Stromal cell of bone marrow (primary cell): ENCODE measurements at regions not wholly inside any gene's neighbourhood (a gene's known extent, or its start where the extent isn't known, plus 50 kb on each side); places are given as distances from the start of the nearest gene placed in this dataset.

ENCODE experiments used
- DNase-seq: peaks from one replicate; pipeline ENCODE4 v3.0.0-alpha.2; 2012; ENCODE audit warnings: low read depth

- no peak for DNase-seq
These were observed 332.6 kb downstream of the NPHP4 start for GRCh38 chr1:5659606-5660005.

GRCh38 chr1:5658340-5659316 lies 333.6 kb downstream of the NPHP4 start:
- no peak for DNase-seq

DNA sequence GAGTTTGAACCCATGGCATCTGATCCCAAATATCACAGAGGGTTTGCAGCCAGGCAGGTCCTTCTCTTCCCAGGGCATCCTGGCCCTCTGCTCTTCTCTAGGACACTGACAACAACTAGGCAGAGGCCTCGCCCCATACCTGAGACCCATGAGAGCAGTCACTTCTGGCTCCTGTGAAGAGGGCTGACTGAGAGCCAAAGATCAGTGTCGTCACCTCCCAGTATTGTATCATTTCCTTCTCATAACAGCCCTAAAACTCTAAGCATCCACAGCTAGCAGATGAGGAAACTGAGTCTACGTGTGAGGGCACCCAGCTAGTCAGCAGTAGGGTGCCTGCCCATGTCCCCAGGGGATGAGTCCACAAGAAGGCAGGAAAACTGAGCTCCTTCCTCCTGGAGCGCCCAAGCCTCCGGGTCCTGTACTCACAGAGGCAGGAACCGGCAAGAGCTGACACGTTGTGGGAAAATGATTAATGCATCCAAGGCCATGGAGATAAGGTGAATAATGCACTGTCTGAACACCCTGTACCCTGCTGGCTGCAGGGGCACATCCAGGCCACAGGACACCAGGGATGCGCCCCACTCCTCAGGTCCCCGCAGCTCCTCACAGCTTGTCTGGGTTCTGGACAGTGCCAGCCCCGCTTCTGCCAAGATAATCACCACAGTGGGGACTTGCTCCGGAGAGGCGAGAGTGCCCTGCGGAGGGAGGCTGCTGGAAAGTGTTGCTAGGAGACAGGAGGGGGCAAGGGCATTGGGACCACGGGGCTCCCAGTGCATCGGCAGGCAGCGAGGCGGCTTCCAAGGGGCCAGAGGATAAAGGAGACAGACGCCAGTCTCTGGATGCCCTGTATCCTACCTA lies 340.0 kb downstream of the NPHP4 start:
- no peak for DNase-seq

DNA sequence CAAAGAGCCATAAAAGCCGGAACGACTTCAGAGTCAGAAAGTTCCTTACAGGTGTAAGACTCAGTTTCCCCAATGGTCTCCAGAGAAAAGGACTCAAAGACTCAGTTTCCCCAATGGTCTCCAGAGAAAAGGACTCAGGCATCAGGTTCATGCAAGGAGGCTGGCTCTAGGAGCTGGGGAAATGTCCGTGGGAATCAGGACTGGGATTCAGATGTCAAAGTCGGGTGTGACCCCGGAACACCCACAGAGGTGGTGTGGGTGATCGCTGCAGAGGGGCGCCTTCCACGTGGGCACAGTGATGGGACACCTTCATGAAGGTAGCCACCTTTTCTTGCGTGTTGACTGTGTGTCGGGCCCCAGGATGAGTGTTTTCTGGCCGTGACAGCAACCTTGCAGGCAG lies 340.8 kb downstream of the NPHP4 start:
- DNase-seq = no peak

DNA sequence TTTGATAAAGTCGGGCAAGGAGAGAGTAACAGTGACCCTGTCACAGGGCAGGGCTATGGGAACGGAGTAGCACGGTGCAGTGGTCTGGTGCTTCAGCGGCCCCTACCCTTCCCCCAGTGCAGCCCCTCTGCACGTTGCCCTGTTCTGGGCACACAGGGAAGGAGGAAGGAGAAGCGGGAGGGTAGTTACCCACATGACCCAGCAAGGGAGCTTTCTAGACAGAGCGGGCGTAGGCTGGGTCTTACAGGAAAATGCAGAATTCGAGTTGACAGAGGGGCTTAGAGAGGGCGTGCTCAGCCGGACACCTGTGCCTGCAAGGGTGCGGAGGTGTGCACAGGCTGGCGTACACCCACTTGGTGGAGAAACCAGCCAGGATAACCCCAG lies 341.2 kb downstream of the NPHP4 start:
- no peak for DNase-seq

DNA sequence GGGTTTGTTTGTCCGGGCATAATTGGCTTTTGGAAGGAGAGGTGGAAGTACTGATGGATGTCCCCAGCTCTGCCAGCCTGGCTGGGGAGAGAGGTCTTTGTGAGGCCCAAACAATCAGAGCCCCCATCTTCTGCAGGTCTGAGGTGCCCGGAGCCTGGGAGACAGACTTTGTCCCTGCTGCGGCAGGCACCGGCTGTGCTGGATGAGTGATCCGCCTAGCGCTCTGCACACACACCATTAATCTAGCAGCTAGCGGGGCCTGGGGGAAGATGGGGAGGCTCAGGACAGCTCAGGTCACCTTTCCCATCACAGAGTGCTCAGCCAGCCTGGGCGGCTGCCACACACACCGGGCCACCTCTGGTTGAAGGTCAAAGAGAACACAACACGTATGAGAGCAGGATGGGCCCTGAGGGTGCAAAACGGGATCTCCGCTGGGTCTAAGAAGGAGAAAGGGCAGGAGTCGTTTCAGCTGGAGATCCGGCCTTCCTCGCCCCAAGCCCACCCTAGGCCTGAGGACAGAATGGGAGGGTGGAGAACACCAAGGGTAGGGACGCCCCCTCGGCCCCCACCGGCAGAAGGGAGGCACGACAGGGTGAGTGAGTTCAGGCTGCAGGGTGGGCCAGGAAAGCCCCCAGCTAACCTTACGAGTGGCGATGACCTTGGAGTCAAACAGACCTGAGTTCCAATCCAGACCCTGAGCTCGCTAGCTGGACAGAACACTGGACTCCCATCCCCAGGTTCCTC lies 341.8 kb downstream of the NPHP4 start:
- no peak for DNase-seq

DNA sequence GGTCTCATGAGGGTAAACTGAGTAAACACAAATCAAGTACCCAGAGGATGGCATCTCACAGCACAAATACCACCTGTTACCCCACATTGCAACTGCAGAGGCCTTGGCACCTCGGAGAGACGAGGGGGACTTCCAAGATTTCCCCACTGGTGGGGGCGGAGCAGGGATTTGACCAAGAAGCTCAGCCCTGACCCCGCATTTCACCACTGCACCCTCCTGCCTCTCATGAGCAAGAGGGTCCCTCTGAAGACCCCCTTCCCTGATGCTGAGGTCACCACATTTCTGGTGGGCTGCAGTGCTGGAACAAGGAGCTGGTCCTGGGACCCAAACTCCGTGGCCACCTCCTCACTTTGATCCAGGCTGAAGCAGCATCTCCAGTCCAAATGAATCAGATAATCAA lies 342.4 kb downstream of the NPHP4 start:
- no peak for DNase-seq

DNA sequence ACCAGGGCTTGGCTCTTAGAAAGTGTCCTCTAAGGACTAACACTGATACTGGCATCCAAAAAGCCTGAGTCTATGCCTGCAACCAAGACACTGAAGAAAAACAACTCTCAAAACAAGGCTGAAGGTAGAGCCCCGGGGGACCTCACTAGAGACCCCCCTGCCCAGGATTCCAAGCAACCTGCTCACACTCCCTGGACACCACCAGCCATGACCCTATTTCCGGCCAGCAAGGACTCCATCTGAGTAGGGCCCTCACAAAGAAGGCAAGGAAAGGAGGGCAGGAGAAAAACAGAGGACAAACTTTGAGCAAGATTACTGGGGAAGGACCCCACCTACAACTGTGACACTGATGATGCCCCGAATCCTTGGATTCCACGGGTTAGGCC lies 343.1 kb downstream of the NPHP4 start:
- no peak for DNase-seq

GRCh38 chr1:5648410-5649165 lies 343.6 kb downstream of the NPHP4 start:
- DNase-seq = no peak

- DNase-seq = no peak
These were observed 345.0 kb downstream of the NPHP4 start for GRCh38 chr1:5647234-5647633.

DNA sequence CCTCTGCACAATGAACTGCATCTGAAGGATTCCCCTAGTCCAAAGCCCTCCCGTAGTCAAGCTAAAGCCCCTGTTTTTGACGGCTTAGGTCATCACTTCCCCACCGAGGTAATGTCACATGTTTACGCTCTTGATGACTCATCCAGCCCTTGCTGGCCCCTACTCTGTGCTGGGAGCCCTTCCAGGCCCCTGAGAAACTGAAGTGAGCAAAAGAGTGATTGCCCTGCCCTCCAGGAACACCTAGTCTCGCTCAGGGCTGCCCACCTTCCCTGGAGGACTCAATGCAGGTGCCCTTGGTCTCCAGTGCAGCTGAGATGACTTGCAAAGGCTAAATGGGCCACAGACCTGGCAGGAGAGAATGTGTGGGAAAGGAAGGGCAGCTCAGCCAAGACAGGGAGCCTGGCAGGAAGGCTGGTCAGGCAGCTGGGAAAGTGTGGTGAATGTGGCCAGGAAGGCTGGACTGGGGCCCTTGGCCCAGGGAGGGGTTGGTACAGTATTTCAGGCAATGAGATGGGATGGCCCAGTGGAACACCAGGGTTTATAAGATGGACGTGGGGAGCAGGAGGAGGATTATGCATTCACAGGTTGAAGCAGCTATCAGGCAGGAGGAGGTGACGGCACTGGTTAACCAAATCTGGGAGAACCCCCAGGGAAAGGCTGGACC lies 345.6 kb downstream of the NPHP4 start:
- DNase-seq = no peak

- no peak for DNase-seq
These were observed 346.3 kb downstream of the NPHP4 start for GRCh38 chr1:5645929-5646328.

DNA sequence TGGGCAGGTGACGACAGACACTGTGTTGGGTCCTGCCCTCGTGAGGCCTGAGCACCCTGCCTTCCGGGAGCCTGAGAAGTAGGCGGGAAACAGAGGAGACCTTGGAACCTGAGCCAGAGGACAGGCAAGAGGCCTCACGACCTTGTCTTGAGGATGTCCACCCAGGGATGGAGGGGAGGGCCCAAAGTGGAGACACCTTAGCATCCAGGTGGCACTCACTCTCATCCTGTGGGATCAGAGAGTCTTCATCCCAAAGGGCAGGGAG lies 347.2 kb downstream of the NPHP4 start:
- DNase-seq = no peak

DNA sequence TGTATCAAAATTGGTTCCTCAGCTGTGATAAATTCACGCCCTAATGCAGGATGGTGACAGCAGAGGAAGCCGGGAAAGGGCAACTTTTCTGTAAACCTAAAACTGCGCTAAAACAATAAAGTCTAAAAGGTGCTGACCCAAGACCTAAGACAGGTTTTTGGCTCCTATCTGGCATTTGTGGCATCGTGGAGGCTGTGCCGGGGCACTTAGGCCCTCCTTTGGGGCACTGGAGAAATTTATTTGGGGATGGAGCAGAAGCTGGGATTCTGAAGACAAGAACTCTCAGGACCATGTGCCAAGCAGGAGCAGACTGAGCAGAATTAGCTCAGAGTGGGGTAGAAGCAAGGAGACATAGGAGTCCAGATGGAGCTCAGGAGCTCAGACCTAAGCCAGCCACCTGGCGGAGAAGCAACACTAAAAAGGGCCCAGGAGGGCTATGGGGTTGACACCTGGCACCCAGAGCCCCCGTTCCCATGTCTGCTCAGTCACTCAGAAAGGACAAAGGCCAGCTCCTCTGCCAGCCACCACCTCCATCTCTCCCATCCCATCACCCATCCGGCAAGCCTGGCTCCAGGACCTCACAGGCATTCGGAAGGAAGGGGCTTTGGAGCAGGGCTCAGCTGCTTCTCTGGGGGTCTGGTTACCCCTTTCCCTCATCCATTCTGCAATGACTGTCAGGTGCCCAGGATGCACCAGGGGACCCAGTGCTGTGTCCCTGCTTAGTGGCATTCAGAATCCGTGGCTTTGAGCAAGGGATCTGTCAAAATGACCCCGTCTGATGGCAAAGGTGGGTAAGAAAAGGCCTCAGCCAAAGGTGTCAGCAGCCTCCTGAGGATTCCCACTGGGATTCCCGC lies 347.7 kb downstream of the NPHP4 start:
- DNase-seq = no peak

DNA sequence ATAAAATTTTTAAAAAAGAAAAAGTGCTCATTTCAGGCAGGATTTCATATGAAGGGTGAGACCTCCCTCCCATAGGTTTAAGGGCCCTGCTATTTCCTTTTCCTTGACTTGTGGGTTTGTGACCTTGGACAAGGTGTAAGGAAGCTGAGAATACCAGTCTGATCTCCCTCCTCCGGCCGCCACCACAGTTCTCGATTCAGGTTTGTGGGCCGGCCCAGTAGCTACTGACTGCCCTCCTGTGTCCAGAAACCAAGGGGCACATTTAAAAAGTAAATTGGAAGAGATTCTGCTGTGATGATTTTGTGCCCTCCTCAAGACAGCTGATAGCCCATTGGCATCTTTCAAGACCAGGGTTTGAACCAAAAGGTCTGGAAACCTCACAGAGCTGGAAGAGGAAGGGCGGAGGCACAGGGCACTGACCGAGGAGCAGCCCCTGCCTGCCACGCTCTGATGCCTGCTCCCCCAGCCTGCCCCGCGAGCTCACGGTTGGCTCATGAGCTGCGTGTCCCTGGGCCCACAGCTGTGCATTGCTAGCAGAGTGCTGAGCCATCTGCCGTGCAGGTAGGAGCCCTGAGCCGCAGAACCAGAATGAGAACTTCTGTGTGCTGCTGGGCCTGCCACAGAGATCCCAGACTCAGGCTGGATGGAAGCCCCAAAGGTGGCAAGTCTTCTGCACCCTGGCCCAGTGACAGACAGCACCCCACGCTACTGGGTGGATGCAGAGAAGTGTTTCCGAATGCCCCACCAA lies 348.7 kb downstream of the NPHP4 start:
- DNase-seq = no peak

DNA sequence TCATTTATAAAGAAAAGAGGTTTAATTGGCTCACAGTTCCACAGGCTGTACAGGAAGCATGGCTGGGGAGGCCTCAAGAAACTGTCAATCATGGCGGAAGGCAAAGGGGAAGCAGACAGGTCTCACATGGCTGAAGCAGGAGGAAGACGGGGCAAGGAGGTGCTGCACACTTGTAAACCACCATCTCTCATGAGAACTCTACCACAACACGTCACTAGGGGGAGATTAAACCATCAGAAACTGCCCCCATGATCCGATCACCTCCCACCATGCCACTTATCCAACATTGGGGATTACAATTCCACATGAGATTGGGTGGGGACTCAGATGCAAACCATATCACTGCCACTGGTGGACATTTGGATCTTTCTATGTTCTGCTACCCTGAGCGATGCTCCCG lies 351.4 kb downstream of the NPHP4 start:
- DNase-seq = no peak

- DNase-seq = no peak
These were observed 353.0 kb downstream of the NPHP4 start for GRCh38 chr1:5639106-5639722.

- no peak for DNase-seq
These were observed 353.6 kb downstream of the NPHP4 start for GRCh38 chr1:5638582-5638981.

- DNase-seq = no peak
These were observed 355.1 kb downstream of the NPHP4 start for GRCh38 chr1:5637171-5637570.
